ENCODE measurements at regions not wholly inside any gene's neighbourhood (a gene's known extent, or its start where the extent isn't known, plus 50 kb on each side); places are given as distances from the start of the nearest gene placed in this dataset.

DNA sequence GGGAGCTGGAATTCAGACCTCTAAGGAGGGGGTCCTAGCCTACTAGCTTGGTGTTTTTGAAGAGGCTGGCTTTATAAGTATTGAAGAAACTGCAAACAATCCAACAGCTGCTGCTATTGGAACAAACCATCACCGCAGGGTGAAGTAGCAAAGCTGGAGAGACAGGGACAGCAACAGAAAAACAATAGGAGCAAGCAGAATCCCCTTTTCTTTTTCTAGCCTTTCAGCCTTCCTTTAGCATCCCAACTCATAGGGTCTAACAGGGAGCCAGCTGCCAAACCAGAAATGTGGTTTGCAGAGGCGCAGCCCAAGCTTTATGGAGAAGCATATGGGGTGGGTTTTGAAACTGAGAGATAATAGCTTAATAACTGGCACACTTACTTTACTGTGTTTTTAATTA lies 106.2 kb upstream of the CHMP2B start:
- BruUV-seq (replicated peaks) = no TSS peak
- no peaks in the 10 kb centered on the region for H3K9me3 Mint-ChIP-seq (ENCODE audit: unreplicated experiment)
- no peaks in the 10 kb centered on the region for H3K27me3 Mint-ChIP-seq (ENCODE audit: insufficient read depth, unreplicated experiment)
- H3K9me3 ChIP-seq = no peaks in the 10 kb centered on the region
- POLR2A ChIA-PET = no interaction called here
- CTCF ChIA-PET = no interaction called here
- H3K27me3 ChIP-seq (replicated peaks; ENCODE audit: control insufficient read depth, insufficient read depth, low read length) = no peaks in the 10 kb centered on the region
- TF ChIP-seq, protein P1, sequence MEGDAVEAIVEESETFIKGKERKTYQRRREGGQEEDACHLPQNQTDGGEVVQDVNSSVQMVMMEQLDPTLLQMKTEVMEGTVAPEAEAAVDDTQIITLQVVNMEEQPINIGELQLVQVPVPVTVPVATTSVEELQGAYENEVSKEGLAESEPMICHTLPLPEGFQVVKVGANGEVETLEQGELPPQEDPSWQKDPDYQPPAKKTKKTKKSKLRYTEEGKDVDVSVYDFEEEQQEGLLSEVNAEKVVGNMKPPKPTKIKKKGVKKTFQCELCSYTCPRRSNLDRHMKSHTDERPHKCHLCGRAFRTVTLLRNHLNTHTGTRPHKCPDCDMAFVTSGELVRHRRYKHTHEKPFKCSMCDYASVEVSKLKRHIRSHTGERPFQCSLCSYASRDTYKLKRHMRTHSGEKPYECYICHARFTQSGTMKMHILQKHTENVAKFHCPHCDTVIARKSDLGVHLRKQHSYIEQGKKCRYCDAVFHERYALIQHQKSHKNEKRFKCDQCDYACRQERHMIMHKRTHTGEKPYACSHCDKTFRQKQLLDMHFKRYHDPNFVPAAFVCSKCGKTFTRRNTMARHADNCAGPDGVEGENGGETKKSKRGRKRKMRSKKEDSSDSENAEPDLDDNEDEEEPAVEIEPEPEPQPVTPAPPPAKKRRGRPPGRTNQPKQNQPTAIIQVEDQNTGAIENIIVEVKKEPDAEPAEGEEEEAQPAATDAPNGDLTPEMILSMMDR (IDR thresholded peaks at IDR 0.05; ENCODE audit: insufficient read depth in 1 of 2, low read depth in 1 of 2, low read length in 1 of 2, severe bottlenecking in 1 of 2, unreplicated experiment in 1 of 2) = no peak
- H3K36me3 Mint-ChIP-seq (ENCODE audit: insufficient read depth, unreplicated experiment) = no peaks in the 10 kb centered on the region
- no peak overlapping the region for H3K4me3 ChIP-seq (ENCODE audit: low read depth, low read length)
- intact Hi-C loops (cut with micrococcal nuclease; ENCODE audit: unreplicated experiment) = no loop called here
- no peak overlapping the region for H3K4me3 Mint-ChIP-seq (ENCODE audit: unreplicated experiment)
- H3K4me1 Mint-ChIP-seq (ENCODE audit: low read depth, unreplicated experiment) = no peaks in the 10 kb centered on the region
- H3K27ac Mint-ChIP-seq (ENCODE audit: unreplicated experiment) = no peak overlapping the region
- H3K4me1 ChIP-seq = no peaks in the 10 kb centered on the region
- DNase-seq = no peak
- no peaks in the 10 kb centered on the region for H3K36me3 ChIP-seq (ENCODE audit: control insufficient read depth, insufficient read depth, low read length)

DNA sequence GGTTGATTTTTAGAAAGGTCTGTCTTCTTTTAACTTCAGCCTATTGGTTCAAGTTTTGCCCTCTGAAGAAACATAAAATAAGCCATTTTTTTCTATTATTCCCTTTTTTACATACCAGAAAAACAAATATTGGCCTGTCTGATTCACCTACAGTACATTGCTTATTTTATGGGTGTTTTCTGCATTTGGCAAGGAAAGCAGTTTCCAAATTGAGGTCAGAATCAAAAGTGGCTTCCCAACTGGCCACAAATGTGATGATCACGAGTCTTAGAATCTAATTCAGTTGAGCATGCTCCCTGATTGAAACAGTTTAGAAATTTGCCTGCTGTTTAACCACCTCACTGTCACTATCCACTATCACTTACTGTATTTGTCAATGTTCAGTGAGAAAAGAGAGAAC lies 106.9 kb upstream of the CHMP2B start:
- BruUV-seq (replicated peaks) = no TSS peak
- Histone ChIP-seq H3K36me3 (ENCODE audit: control insufficient read depth, insufficient read depth, low read length) (no peaks in the 10 kb centered on the region), H3K4me1 (no peaks in the 10 kb centered on the region), H3K9me3 (no peaks in the 10 kb centered on the region), H3K27me3 (replicated peaks; ENCODE audit: control insufficient read depth, insufficient read depth, low read length) (no peaks in the 10 kb centered on the region), H3K4me3 (ENCODE audit: low read depth, low read length) (no peak overlapping the region)
- intact Hi-C loops (cut with micrococcal nuclease; ENCODE audit: unreplicated experiment) = no loop called here
- H3K27me3 Mint-ChIP-seq (ENCODE audit: insufficient read depth, unreplicated experiment) = no peaks in the 10 kb centered on the region
- ChIA-PET POLR2A (no interaction called here), CTCF (no interaction called here)
- H3K27ac Mint-ChIP-seq (ENCODE audit: unreplicated experiment) = no peak overlapping the region
- H3K4me1 Mint-ChIP-seq (ENCODE audit: low read depth, unreplicated experiment) = no peaks in the 10 kb centered on the region
- H3K9me3 Mint-ChIP-seq (ENCODE audit: unreplicated experiment) = no peaks in the 10 kb centered on the region
- no peaks in the 10 kb centered on the region for H3K36me3 Mint-ChIP-seq (ENCODE audit: insufficient read depth, unreplicated experiment)
- TF ChIP-seq, protein P1 (IDR thresholded peaks at IDR 0.05; ENCODE audit: insufficient read depth in 1 of 2, low read depth in 1 of 2, low read length in 1 of 2, severe bottlenecking in 1 of 2, unreplicated experiment in 1 of 2) = no peak
- DNase-seq = no peak
- H3K4me3 Mint-ChIP-seq (ENCODE audit: unreplicated experiment) = no peak overlapping the region

DNA sequence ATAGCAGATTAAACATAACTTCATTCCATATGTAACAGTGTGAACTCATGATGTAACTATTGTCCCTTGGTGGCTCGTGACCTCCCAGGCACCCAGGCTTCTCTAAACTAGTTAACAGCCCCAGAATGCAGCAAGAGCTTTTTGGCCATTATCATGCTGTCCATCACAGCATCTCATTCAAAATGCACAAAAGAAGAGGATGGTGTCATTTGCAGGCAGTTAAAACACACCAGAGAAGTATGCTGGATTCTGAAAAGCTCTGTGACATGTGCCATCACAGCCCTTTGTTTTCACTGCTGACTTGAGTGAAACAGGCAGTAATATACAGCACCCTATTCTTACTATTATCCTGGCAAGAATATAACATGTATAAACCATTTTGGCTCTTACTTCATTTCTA lies 117.6 kb upstream of the CHMP2B start:
- Histone ChIP-seq H3K36me3 (ENCODE audit: control insufficient read depth, insufficient read depth, low read length) (no peaks in the 10 kb centered on the region), H3K4me3 (ENCODE audit: low read depth, low read length) (no peak overlapping the region), H3K27me3 (replicated peaks; ENCODE audit: control insufficient read depth, insufficient read depth, low read length) (no peaks in the 10 kb centered on the region), H3K9me3 (no peaks in the 10 kb centered on the region), H3K4me1 (no peaks in the 10 kb centered on the region)
- Mint-ChIP-seq H3K36me3 (ENCODE audit: insufficient read depth, unreplicated experiment) (no peaks in the 10 kb centered on the region), H3K4me3 (ENCODE audit: unreplicated experiment) (no peak overlapping the region), H3K9me3 (ENCODE audit: unreplicated experiment) (no peaks in the 10 kb centered on the region), H3K4me1 (ENCODE audit: low read depth, unreplicated experiment) (no peaks in the 10 kb centered on the region), H3K27ac (ENCODE audit: unreplicated experiment) (no peak overlapping the region), H3K27me3 (ENCODE audit: insufficient read depth, unreplicated experiment) (no peaks in the 10 kb centered on the region)
- POLR2A ChIA-PET = no interaction called here
- intact Hi-C loops (cut with micrococcal nuclease; ENCODE audit: unreplicated experiment) = no loop called here
- DNase-seq = no peak
- CTCF ChIA-PET = no interaction called here
- no TSS peak for BruUV-seq (replicated peaks)
- TF ChIP-seq, protein P1 (IDR thresholded peaks at IDR 0.05; ENCODE audit: insufficient read depth in 1 of 2, low read depth in 1 of 2, low read length in 1 of 2, severe bottlenecking in 1 of 2, unreplicated experiment in 1 of 2) = no peak

All from Caco-2 (cell line).